ENCODE measurements at regions not wholly inside any gene's neighbourhood (a gene's known extent, or its start where the extent isn't known, plus 50 kb on each side); places are given as distances from the start of the nearest gene placed in this dataset.

DNA sequence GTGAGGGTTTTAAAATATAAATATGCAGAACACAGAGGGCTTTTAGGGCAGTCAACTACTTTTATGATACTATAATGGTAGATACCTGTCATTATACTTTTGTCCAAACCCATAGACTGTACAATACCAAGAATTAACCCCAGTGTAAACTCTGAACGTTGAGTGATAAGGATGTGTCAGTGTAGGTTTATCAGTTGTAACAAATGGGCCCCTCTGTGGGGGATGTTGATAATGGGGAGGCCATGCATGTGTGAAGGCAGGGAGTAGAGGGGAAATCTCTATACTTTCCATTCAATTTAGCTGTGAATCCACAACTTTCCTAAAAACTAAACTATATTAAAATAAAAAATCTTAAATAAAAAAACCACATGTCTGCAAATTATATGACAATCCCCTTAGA is 193.5 kb upstream of the CAMK1G start:
- WGBS = 85% methylated on average over 1 of the region's 1 CpG
- no peak for DNase-seq (ENCODE audit: extremely low spot score)
- Histone ChIP-seq H3K27me3 (no peaks in the 10 kb centered on the region), H3K9me3 (no peaks in the 10 kb centered on the region), H3K36me3 (no peaks in the 10 kb centered on the region), H3K4me3 (no peak overlapping the region), H3K4me1 (no peaks in the 10 kb centered on the region), H3K27ac (replicated peaks in 1 of 4) (no peak overlapping the region)
- TF ChIP-seq, protein P1, sequence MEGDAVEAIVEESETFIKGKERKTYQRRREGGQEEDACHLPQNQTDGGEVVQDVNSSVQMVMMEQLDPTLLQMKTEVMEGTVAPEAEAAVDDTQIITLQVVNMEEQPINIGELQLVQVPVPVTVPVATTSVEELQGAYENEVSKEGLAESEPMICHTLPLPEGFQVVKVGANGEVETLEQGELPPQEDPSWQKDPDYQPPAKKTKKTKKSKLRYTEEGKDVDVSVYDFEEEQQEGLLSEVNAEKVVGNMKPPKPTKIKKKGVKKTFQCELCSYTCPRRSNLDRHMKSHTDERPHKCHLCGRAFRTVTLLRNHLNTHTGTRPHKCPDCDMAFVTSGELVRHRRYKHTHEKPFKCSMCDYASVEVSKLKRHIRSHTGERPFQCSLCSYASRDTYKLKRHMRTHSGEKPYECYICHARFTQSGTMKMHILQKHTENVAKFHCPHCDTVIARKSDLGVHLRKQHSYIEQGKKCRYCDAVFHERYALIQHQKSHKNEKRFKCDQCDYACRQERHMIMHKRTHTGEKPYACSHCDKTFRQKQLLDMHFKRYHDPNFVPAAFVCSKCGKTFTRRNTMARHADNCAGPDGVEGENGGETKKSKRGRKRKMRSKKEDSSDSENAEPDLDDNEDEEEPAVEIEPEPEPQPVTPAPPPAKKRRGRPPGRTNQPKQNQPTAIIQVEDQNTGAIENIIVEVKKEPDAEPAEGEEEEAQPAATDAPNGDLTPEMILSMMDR (IDR thresholded peaks at IDR 0.05) = no peak
- no peak for TF ChIP-seq EP300 (IDR thresholded peaks at IDR 0.05)
- intact Hi-C loops (cut with DNase I) = no loop called here

DNA sequence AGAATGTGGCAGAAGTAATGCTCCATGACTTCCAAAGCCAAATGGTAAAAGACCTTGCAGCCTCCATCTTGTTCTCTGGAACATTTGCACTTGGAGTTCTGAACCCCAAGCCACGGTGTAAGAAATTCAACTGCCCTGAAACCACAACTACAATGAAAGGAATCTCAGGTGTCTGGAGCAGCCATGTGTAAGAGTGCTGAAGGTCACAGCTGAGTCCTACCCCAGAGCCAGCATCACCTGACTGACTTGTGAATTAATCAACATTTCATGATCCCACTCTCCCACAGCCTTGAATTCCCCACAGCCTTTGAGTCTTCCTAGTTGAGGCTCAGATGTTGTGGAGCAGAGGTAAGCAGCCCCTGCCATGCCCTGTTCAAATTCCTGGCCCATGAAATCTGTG is 192.8 kb upstream of the CAMK1G start:
- no peaks in the 10 kb centered on the region for H3K36me3 ChIP-seq
- TF ChIP-seq POLR2A (IDR thresholded peaks at IDR 0.05; ENCODE audit: low read depth) = no peak
- TF ChIP-seq POLR2AphosphoS5 (IDR thresholded peaks at IDR 0.05) = no peak
- H3K27ac ChIP-seq (replicated peaks in 1 of 4) = no peak overlapping the region
- no peak for DNase-seq (ENCODE audit: extremely low spot score)
- 100% methylated on average over 1 of the region's 1 CpG for WGBS
- H3K27me3 ChIP-seq = no peaks in the 10 kb centered on the region
- intact Hi-C loops (cut with DNase I) = no loop called here
- H3K9me3 ChIP-seq = no peaks in the 10 kb centered on the region
- H3K4me1 ChIP-seq = no peaks in the 10 kb centered on the region
- H3K4me3 ChIP-seq = no peak overlapping the region

DNA sequence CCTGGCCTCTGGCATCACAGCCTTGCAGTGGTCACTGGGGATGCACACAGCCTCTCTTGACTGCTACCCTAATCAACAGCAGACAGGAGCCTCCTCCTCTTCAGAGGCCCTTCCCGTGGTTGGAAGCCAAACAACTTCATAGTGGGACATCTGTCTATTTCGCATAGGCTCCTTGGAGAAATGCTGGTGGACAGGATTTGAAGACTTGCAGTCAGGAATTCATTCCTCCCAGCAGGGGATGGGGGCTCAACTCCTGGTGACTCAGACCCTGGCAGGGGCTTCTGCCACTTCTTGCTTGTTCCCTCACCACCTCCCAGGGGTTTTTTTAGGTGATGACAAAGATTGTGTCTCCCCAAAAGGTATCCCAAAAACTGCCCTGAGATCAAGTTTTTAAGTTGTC is 191.7 kb upstream of the CAMK1G start:
- no peaks in the 10 kb centered on the region for H3K36me3 ChIP-seq
- no peak for TF ChIP-seq POLR2AphosphoS5 (IDR thresholded peaks at IDR 0.05)
- no peak for TF ChIP-seq POLR2A (IDR thresholded peaks at IDR 0.05; ENCODE audit: low read depth)
- TF ChIP-seq, protein P1 (IDR thresholded peaks at IDR 0.05) = no peak
- no peak for TF ChIP-seq EP300 (IDR thresholded peaks at IDR 0.05)
- H3K4me1 ChIP-seq = no peaks in the 10 kb centered on the region
- H3K9me3 ChIP-seq = no peaks in the 10 kb centered on the region
- H3K27ac ChIP-seq (replicated peaks in 1 of 4) = no peak overlapping the region
- H3K27me3 ChIP-seq = no peaks in the 10 kb centered on the region
- H3K4me3 ChIP-seq = no peak overlapping the region
- 54% methylated on average over 2 of the region's 2 CpGs for WGBS
- no peak for DNase-seq (ENCODE audit: extremely low spot score)
- intact Hi-C loops (cut with DNase I) = no loop called here

DNA sequence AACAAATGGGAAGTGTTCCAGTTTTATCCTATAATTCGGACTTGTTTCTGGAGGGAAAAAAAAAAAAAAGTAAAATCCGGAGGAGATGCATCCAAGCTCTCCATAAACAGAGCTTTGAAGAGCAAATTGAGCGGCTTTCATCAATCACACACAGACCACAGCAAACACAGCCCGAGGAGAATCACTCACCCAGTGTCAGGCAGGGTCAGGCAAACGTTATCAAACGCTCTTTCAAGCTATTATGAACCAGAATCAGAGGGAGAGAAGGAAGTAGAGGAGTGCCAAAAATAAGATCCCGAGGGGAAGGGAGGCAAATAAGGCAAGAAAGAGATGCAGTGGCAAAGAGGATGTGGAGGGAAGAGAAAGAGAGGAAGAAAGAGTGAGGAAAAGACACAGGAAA is 188.3 kb upstream of the CAMK1G start:
- no peak overlapping the region for H3K27ac ChIP-seq (replicated peaks in 1 of 4)
- intact Hi-C loops (cut with DNase I) = no loop called here
- H3K4me1 ChIP-seq = peaks cover 0 to 5% (median 0%) of the 10 kb centered on the region in 4 donors
- no peak overlapping the region for H3K4me3 ChIP-seq
- H3K9me3 ChIP-seq = no peaks in the 10 kb centered on the region
- no peak for DNase-seq (ENCODE audit: extremely low spot score)
- 32% methylated on average over 7 of the region's 7 CpGs for WGBS
- TF ChIP-seq, protein P1 (IDR thresholded peaks at IDR 0.05) = no peak
- TF ChIP-seq POLR2AphosphoS5 (IDR thresholded peaks at IDR 0.05) = no peak
- peaks cover 0 to 3% (median 0%) of the 10 kb centered on the region in 4 donors for H3K27me3 ChIP-seq
- H3K36me3 ChIP-seq = no peaks in the 10 kb centered on the region

DNA sequence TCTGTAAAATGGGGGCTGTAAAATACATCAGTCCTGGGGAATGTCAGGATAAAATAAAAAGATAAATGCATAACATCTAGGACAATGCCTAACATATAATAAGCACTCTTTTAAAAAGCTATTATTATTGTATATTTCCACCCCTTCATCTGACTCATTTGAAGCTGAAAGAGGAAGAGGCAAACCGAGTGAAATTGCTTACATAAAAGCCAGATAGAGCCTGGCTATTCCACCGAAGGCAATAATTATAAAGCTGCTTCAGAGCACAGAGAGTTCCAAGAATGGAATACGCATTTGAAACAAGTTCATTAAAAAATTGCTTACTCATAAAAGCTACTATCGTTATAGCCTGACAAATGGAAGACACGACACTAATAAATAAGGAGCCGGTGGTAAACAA is 186.1 kb upstream of the CAMK1G start:
- WGBS = 67% methylated on average over 6 of the region's 6 CpGs
- no peak for DNase-seq (ENCODE audit: extremely low spot score)
- Histone ChIP-seq H3K9me3 (no peaks in the 10 kb centered on the region), H3K27me3 (peaks cover 0 to 7% (median 0%) of the 10 kb centered on the region in 4 donors), H3K27ac (replicated peaks in 1 of 4) (no peak overlapping the region), H3K4me1 (peaks cover 0 to 5% (median 0%) of the 10 kb centered on the region in 4 donors), H3K4me3 (no peak overlapping the region), H3K36me3 (no peaks in the 10 kb centered on the region)
- TF ChIP-seq POLR2A (IDR thresholded peaks at IDR 0.05; ENCODE audit: low read depth) (no peak), EP300 (IDR thresholded peaks at IDR 0.05) (no peak), POLR2AphosphoS5 (IDR thresholded peaks at IDR 0.05) (no peak)
- TF ChIP-seq, protein P1 (IDR thresholded peaks at IDR 0.05) = no peak
- intact Hi-C loops (cut with DNase I) = no loop called here
